HG02884 (cell line): ENCODE measurements at regions not wholly inside any gene's neighbourhood (a gene's known extent, or its start where the extent isn't known, plus 50 kb on each side); places are given as distances from the start of the nearest gene placed in this dataset.

Experiments used
- ATAC-seq: cut with Tn5 transposase; IDR thresholded peaks from one replicate; pipeline ENCODE4 v1.9.1; 2021; ENCODE audit warnings: mild to moderate bottlenecking, moderate library complexity; ENCODE audit not compliant: unreplicated experiment

DNA sequence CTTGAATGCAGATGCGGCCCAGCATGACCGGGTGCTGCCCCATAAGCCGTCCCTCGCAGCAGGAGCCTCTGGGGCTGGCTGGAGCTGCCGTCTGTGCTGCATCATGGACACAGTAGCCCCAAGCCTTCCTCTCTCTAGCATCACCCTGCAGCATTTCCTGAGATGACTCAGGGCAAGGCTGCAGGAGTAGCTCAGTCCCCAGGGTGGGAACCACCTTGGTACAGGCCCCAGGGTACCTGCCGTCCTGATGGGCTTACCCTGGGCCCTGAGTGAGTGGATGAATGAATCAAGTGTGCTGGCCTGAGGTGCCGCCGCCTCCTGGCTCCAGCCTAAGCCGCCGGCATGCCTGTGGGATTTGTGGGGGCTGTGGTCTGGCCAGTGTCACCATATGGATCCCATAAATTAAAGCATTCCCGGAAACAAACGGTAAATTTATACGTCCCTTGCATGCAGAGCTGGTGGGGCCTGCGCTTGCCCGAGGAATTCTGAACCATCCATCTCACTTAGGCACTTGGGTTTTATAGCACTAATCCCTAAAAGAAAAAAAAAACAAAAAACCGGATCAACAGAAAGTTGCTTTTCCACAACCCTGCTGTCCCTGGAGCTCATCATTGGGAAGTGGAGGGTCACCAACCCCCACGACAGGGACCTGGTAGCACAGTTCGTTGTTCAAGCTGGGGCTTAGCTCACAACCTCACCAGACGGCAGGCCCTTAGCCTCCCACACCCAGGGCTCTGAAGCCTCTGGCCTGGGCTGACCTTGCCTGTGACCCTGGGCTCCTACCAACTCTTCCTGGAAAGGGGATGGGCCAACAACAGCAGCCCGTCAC lies 242.6 kb upstream of the CIBAR2 start:
- ATAC-seq, result no peak

DNA sequence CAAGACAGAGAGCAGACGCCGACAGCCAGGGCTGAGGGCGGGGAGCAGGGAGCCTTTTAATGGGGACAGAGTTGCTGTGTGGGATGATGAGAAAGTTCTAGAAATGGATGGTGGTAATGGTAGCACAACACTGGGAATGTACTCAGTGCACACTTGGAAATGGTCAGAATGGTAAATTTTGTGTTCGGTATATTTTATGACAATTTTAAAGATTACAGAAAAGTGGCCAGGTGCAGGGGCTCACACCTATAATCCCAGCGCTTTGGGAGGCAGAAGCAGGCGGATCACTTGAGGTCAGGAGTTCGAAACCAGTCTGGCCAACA lies 243.2 kb upstream of the CIBAR2 start:
- ATAC-seq, result no peak

DNA sequence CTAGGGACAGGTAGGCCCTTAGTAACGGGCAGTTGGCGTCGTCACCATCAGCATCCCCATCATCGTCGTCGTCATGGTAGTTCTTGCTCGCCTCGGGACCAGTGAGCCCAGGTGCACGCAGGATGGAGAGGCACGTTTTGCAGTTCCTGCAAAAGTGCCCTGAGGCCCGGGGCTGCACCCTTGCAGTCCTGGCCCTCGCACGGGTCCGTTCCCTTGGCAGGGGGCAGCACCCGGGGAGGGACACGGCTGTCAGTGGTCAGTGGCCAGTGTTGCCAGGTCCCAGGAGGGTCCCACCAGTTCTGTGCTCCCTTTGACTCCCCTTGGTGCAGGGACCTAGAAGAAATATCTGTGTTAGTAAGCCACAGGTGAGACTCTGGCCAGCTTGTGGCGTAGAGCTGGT lies 243.9 kb upstream of the CIBAR2 start:
- ATAC-seq, result no peak

GRCh38 chr16:85357323-85357722 lies 245.1 kb upstream of the CIBAR2 start:
- ATAC-seq, result no peak

- ATAC-seq, result no peak
Measured at GRCh38 chr16:85357924-85358505, 245.7 kb upstream of the CIBAR2 start.

DNA sequence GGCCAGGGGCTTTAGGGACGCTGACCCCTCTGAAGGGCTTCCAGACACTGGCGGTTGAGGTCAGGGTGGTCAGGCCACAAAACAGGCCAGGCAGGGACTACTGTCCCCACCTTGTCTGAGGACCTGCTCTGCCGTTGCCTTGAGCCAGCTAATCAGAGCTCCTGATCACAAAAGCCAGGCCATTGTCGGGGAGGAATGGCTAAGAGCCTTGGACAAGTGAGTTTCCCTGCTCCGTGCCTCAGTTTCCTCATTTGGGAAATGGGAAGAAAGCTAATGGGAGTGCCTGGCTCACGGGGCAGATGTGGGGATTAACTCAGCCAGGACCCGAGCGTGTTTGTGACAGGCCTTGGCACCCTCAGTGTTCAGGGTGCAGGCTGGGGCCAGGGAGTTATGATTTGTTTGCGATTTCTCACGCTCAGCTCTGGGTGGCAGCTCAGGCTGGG lies 246.5 kb upstream of the CIBAR2 start:
- no peak for ATAC-seq

DNA sequence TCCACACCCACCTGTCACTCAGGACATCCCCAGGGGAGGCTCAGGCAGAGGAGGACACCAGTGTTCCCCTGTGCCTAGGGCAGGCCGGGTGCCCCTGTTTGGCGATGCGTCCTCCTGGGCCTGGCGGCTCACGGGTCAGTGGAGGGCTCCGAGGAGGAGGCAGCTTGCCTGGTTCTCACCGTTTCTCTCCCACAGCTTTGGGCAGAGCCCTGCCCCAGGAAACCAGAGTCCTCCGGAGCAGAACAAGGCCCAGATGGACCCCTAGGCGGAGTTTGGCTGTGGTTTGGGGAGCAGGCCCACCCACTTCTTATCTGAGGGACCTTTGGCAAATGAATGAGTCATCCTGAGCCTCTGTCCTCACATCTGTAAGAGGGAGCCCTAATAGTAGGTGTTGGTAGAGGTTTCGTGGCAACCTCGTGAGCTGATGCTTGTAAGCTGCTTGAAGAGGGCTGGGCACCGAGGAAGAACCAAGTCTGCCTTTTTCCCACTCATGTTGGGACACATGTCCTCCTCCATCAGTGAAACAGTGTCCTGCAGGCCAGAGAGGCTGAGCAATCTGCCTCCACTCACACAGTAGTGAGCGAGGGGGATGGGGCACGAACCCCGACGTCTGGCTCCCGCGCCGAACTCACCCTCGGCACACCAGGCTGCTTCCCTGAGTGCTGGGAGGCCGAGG lies 247.0 kb upstream of the CIBAR2 start:
- ATAC-seq, result no peak

DNA sequence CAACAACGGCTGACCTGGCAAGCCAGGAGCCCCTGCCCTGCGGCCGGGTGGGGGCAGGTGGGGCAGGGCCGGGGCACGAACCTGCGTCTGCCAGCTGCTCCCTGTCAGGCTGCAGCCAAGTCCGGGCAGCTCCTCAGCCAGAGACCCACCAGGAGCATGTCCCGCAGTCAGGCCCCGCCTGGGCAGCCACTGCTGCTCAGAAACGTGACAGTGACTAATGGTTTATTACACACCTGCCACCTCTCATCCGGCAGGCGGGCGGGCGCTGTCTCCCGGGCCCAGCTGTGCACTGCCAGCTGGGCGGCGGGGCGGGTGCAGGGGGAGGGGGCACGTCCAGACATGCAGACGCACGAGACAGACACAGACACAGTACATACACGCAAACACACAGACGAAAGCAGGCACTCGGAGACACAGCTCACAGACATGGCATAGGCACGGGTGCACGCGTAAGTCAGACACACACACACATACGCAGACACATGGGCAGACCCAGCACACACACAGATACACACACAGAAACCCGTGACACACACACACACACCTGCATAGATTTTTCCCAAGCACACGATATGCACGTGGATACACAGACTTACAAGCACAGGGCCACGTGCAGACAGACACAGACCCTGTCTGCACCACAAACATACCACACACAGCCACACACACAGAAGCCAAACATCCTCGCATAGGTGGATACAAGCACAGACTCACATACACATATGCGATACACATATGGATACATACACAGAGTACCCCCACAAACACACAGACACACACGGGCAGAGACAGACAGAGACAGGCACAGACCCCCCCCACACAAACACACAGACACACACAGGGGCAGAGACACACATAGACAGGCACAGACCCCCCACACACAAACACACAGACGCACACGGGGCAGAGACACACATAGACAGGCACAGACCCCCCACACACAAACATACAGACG lies 248.3 kb upstream of the CIBAR2 start:
- ATAC-seq, result no peak

DNA sequence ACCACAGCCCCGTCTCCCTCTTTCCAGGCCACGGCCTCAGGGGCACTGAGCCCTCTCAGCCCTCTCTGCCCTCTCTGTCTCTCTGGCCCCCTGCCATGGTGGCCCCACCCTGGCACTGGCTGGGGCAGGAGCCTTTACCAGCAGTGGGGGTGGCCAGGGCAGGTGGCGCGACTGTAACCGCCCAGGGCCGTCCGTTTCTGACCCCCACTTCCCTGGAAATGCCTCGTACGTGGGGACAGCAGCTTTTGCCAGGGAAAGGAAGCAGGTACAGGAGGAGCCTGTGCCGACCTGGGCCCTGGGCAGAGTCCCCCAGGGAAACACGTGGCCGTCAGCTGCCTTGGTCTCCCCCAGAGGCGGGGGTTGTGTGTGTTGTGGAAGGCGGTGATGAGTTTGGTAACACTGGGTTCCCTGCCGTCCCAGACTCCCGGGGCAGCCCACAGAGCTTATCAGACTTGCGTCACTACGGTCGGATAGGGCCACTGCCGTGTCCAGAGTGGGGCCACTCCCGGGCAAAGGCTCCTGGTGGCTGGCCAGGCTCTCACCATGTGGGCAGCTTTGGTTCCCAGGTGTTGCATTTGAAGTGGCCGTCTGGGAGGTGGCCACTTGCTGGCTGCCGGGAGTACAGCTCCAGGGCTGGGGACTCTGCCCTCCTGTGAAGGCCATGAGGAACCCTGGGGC lies 249.3 kb upstream of the CIBAR2 start:
- no peak for ATAC-seq

- ATAC-seq, result no peak
Measured at GRCh38 chr16:85362443-85362842, 250.2 kb upstream of the CIBAR2 start.

- ATAC-seq, result no peak
Measured at GRCh38 chr16:85363427-85363826, 249.7 kb upstream of the GSE1 start.

DNA sequence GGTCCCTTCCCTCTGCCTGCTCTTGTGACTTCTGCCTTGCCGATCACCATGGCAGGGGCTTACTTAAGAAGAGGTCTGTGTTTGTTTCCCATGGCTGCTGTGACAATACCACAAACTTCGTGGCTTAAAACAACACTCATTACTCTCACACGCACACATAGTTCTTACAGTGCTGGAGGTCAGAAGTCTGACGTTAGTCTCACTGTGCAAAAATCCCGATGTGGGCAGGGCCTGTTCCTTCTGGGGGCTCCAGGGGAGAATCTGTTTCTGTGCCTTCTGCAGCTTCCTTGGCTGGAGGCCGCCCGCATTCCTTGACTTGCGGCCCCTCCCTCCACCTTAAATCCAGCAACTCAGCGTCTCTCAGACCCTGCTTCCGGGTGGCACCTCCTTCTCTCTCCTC lies 249.2 kb upstream of the GSE1 start:
- no peak for ATAC-seq

- no peak for ATAC-seq
Measured at GRCh38 chr16:85364323-85365040, 248.6 kb upstream of the GSE1 start.

DNA sequence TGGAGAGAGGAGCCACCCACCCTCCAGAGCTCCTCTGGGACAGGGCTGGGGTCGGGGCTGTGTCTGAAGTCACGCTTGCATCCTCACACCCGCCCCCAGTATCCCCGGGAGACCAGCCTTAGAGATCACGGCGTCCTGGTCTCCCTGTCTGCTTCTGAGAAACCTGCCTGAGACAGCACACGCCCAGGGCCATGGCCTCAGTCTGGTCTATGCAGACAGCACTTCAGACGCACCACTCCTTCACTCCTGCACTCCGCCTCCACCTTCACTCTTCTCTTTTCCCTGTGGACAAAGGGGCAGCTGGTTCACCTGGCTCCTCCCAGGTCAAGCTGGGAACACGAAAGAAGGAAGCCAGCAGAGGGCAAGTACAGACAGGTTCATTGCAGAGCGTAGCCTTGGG lies 248.0 kb upstream of the GSE1 start:
- no peak for ATAC-seq

DNA sequence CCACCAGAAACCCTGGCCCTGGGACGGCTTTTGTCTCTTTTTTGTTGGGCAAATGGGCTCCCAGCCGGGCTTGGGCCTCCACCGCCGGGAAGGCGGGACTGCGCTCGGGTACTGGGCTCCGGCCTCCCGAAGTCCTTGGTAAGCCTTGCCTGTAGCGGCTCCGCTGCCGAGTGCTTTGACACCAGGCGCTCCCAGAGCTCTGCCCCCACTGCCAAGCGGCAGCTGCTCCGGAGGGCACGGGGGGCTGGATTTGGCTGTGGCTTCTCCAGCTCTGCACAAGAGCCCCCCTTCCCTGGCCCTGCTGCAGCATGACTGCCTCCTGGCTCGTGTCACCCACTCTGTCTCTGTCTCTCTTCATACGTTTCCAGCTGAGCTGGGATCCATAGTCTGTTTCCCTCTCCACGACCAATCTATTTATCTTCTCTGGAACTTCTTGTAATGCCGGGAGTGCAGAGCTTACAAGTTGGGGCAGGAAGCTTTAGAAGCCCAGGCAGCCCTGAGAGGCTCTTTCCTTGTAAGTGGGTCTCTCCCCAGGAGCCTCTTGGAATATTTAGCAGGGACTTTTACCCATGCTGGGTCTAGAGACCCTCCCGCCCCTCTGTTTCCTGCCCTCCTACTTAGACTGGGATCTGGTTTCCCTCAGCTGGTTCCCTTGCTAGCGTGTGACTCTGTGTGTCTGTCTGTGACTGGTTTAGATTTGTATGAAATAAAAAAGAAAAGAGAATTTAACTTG lies 246.9 kb upstream of the GSE1 start:
- no peak for ATAC-seq

DNA sequence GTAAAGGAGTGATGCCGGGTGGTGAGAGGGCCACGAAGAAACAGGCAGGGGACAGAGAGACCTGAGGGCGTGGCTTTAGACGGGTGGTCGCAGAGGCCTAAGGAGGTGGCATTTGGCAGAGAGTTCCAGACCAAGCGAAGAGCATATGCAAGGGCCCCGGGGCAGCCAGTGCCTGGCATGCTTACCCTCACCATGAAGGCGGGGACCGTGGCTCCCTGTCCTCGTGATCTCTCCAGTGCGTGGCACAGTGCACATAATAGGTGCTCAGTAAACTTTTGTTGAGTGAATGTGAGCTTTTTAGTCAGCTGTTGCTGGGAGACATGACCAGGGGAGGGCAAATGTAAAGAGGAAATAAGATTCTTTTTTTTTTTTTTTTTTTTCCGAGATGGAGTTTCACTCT lies 245.6 kb upstream of the GSE1 start:
- no peak for ATAC-seq

GRCh38 chr16:85369060-85369459 lies 244.1 kb upstream of the GSE1 start:
- no peak for ATAC-seq

DNA sequence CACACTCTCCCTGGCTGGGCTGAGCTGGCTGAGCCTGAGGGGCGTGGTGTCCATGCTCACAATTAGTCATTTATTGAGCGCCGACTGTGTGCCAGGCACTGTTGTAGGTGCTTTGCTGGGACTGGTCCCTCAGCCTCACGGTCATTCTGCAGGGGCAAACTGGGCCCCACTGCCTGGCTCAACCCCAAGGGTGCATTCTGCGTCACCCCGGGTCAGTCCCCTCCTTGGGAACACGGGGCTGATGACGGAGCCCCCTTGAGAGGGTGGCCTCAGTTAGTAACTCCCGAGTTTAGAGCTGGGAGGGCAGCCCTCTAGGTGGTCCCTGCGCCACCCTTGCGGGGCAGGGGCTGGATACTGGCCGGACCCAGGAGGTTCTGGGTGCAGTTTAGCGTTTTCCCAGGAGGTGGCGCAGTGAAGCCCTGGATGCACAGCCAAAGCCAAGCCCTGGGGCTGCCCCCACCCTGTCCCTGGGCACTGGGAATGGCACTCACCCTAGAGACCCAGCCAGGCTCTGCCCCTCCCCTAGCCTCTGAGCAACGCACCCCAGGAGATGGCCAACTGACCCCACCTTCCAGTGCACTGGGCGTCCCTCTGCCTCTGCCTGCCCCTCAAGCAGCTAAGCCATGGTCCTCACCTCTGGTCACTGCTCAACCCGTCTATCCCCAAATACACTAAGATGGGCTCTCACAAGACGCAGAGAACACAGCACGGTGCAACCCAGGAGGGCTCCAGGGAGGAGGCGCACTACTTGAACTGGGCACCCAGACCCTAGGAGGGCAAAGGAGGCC lies 243.2 kb upstream of the GSE1 start:
- no peak for ATAC-seq

DNA sequence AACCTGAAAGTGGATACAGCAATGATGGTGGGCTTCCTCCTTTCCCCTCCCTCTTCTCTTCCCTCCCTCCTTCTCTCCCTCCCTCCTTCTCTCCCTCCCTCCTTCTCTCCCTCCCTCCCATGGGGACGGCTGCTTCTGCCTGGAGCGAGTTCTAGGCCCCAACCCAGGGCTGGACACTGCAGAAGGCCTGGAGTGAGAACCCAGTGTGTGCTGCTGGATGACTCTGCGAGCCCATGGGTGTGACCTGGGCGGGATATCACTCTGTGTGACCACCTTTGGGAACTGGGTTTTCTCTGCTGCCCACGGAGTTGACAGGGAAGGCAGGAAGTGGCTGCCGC lies 242.6 kb upstream of the GSE1 start:
- no peak for ATAC-seq
